SK-N-SH (cell line): ENCODE measurements at regions not wholly inside any gene's neighbourhood (a gene's known extent, or its start where the extent isn't known, plus 50 kb on each side); places are given as distances from the start of the nearest gene placed in this dataset.

Experiments
- CTCF ChIA-PET: fragments of 300-600, 350-600 bp; formaldehyde crosslinking; extraction: SDS; loops from one replicate; lab custom pipeline; 2021; lab: Yijun Ruan, JAX
- POLR2A ChIA-PET: fragments of 350-600 bp; sonication (Branson Sonifier 250); formaldehyde crosslinking; extraction: SDS; loops from one replicate; lab custom pipeline; 2020; ENCODE audit warnings: antibody characterized with exemption, inconsistent platforms; lab: Yijun Ruan, JAX
- DNase-seq: peaks from one replicate; pipeline ENCODE4 v3.0.0; 2012
- H2AFZ ChIP-seq: fragments of 200-600 bp; sonication (generic); 2 replicates; pipeline ENCODE4 v1.8.1; 2016; ENCODE audit warnings: antibody characterized with exemption, mild to moderate bottlenecking, low read depth
- H3F3A ChIP-seq: fragments of 200-600 bp; sonication (generic); replicated peaks from 2 replicates; pipeline ENCODE3; 2016; ENCODE audit warnings: antibody characterized with exemption, mild to moderate bottlenecking; ENCODE audit not compliant: insufficient read depth
- H3K27ac ChIP-seq, 2 experiments: fragments of 200-500 bp in 1 of 2; fragments of 200-600 bp in 1 of 2; sonication (Bioruptor generic) in 1 of 2; sonication (generic), shearing (Covaris generic) in 1 of 2; 2 replicates each; pipeline versions ENCODE4 v1.5.1 to v1.6.1; 2014 to 2016; ENCODE audit warnings: low read depth in 2 of 2, inconsistent platforms in 1 of 2, low read length in 1 of 2, mild to moderate bottlenecking in 1 of 2, mixed read lengths in 1 of 2
- H3K27me3 ChIP-seq: fragments of 200-600 bp; sonication (generic), shearing (Covaris generic); 2 replicates; pipeline ENCODE4 v1.6.1; 2016; ENCODE audit warnings: mixed run types; ENCODE audit not compliant: insufficient read depth
- H3K36me3 ChIP-seq, 2 experiments: fragments of 200-500 bp in 1 of 2; fragments of 200-600 bp in 1 of 2; sonication (Bioruptor generic) in 1 of 2; sonication (generic) in 1 of 2; replicated peaks in 1 of 2; 2 replicates each; pipeline versions ENCODE3 to v1.5.1; 2014 to 2016; ENCODE audit warnings: low read length in 1 of 2, mild to moderate bottlenecking in 1 of 2; ENCODE audit not compliant: insufficient read depth in 2 of 2, control insufficient read depth in 1 of 2
- H3K4me1 ChIP-seq, 2 experiments: fragments of 200-500 bp in 1 of 2; fragments of 200-600 bp in 1 of 2; sonication (Bioruptor generic) in 1 of 2; sonication (generic), shearing (Covaris generic) in 1 of 2; 2 replicates each; pipeline versions ENCODE4 v1.5.1 to v1.6.1; 2014 to 2016; ENCODE audit warnings: low read depth in 1 of 2, low read length in 1 of 2, mixed run types in 1 of 2; ENCODE audit not compliant: insufficient read depth in 2 of 2, control insufficient read depth in 1 of 2
- H3K4me2 ChIP-seq: fragments of 200-600 bp; sonication (generic), shearing (Covaris generic); 2 replicates; pipeline ENCODE4 v1.6.1; 2017; ENCODE audit warnings: mixed run types
- H3K4me3 ChIP-seq, 2 experiments: fragments of 200-500 bp in 1 of 2; fragments of 200-600 bp in 1 of 2; sonication (Bioruptor generic) in 1 of 2; sonication (generic), shearing (Covaris generic) in 1 of 2; 2 replicates each; pipeline versions ENCODE4 v1.5.1 to v1.8.1; 2014 to 2016; ENCODE audit warnings: low read depth in 2 of 2, inconsistent platforms in 1 of 2, low read length in 1 of 2, mild to moderate bottlenecking in 1 of 2, mixed read lengths in 1 of 2, moderate library complexity in 1 of 2
- H3K79me2 ChIP-seq: fragments of 200-600 bp; sonication (generic); 2 replicates; pipeline ENCODE4 v1.8.1; 2017; ENCODE audit warnings: mild to moderate bottlenecking; ENCODE audit not compliant: insufficient read depth
- H3K9ac ChIP-seq: fragments of 200-600 bp; sonication (generic); 2 replicates; pipeline ENCODE4 v1.6.1; 2017; ENCODE audit warnings: mixed run types
- H3K9me2 ChIP-seq: fragments of 200-600 bp; sonication (generic); 2 replicates; pipeline ENCODE4 v1.6.1; 2017; ENCODE audit warnings: mixed run types
- H3K9me3 ChIP-seq: fragments of 200-600 bp; sonication (generic); 2 replicates; pipeline ENCODE4 v1.6.1; 2017; ENCODE audit warnings: mixed run types, mild to moderate bottlenecking, moderate library complexity
- H4K20me1 ChIP-seq: fragments of 200-600 bp; sonication (generic); 2 replicates; pipeline ENCODE4 v1.6.1; 2017; ENCODE audit warnings: mild to moderate bottlenecking, mixed run types; ENCODE audit not compliant: insufficient read depth
- ELF1 ChIP-seq: IDR thresholded peaks from 2 replicates; pipeline ENCODE4 v1.4.0; 2012
- EZH2phosphoT487 ChIP-seq: fragments of 200-600 bp; sonication (generic); IDR thresholded peaks from 2 replicates; pipeline ENCODE4 v1.6.1; 2017; ENCODE audit warnings: low read depth, mixed run types, mild to moderate bottlenecking, antibody characterized with exemption, moderate library complexity, borderline replicate concordance
- GATA2 ChIP-seq: sonication (generic); formaldehyde crosslinking; IDR thresholded peaks from 2 replicates; pipeline ENCODE4 v1.5.0; 2020; ENCODE audit warnings: mild to moderate bottlenecking, missing genetic modification reagents
- JUND ChIP-seq: IDR thresholded peaks from 2 replicates; pipeline ENCODE4 v1.4.0; 2012
- MEF2A ChIP-seq: IDR thresholded peaks from 2 replicates; pipeline ENCODE4 v1.4.0; 2012; ENCODE audit warnings: low read depth, borderline replicate concordance
- NRF1 ChIP-seq: IDR thresholded peaks from 2 replicates; pipeline ENCODE4 v1.6.1; 2012; ENCODE audit warnings: low read depth, mild to moderate bottlenecking, low read length
- POLR2AphosphoS5 ChIP-seq: IDR thresholded peaks from 2 replicates; pipeline ENCODE4 v1.6.1; 2012; ENCODE audit warnings: low read depth, low read length
- RFX5 ChIP-seq: IDR thresholded peaks from 2 replicates; pipeline ENCODE4 v1.6.1; 2012; ENCODE audit warnings: mild to moderate bottlenecking, improper control_type of control experiment, low read length
- SMC3 ChIP-seq: IDR thresholded peaks from 2 replicates; pipeline ENCODE4 v1.6.1; 2012; ENCODE audit warnings: low read depth, low read length, improper control_type of control experiment
- TCF12 ChIP-seq: IDR thresholded peaks from 2 replicates; pipeline ENCODE4 v1.4.0; 2012
- WGBS: methylation state at CpG from one replicate; pipeline ENCODE4 v1.1.6; 2017; ENCODE audit warnings: low lambda C conversion rate; 5-methylcytosine and 5-hydroxymethylcytosine counted together
- TF ChIP-seq, protein P1 (sequence below): fragments of 150-350 bp; IDR thresholded peaks from 2 replicates; pipeline ENCODE4 v1.6.1; 2016; ENCODE audit warnings: mild to moderate bottlenecking, low read depth, low read length
- TF ChIP-seq, protein P2 (sequence below): IDR thresholded peaks from 2 replicates; pipeline ENCODE4 v1.6.1; 2012; ENCODE audit warnings: mild to moderate bottlenecking, low read depth, low read length, moderate library complexity
- TF ChIP-seq, protein P3 (sequence below): IDR thresholded peaks from 2 replicates; pipeline ENCODE4 v1.4.0; 2012; ENCODE audit warnings: low read depth, borderline replicate concordance

DNA sequence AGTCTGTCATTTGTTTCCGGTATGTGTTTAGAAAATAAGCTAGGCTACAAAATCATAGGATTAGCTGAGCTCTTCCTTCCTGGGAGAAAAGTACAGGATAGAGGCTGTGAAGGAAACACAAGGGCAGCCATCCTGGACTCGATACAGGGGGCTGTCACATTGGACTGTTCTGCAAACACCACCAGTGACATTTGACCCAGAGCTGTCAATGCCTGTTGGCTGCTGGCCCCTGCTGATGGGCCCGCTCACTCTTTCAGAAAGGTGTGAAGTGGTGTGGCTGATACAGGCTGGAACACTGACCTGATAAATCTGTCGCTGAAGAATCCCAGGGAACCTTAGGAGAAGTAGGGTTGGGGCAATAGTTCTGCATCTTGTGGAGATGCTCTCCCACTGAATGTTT, 183.1 kb downstream of the RHOU start:
- Histone ChIP-seq H3K9ac (no peak overlapping the region), H3K79me2 (no peaks in the 10 kb centered on the region), H2AFZ (no peak overlapping the region), H3K4me3 (no peak overlapping the region), H3K4me2 (no peak overlapping the region), H3K9me2 (no peaks in the 10 kb centered on the region), H3K4me1 (no peaks in the 10 kb centered on the region), H3K9me3 (no peaks in the 10 kb centered on the region), H3K27ac (no peak overlapping the region), H3K36me3 (no peaks in the 10 kb centered on the region), H3F3A (no peaks in the 10 kb centered on the region), H3K27me3 (no peaks in the 10 kb centered on the region; the same call in 1 of the 2 replicates), H4K20me1 (no peaks in the 10 kb centered on the region)
- 69% methylated on average over 4 of the region's 4 CpGs for WGBS
- TF ChIP-seq ELF1 = no peak
- TF ChIP-seq TCF12 = no peak
- TF ChIP-seq, protein P1, sequence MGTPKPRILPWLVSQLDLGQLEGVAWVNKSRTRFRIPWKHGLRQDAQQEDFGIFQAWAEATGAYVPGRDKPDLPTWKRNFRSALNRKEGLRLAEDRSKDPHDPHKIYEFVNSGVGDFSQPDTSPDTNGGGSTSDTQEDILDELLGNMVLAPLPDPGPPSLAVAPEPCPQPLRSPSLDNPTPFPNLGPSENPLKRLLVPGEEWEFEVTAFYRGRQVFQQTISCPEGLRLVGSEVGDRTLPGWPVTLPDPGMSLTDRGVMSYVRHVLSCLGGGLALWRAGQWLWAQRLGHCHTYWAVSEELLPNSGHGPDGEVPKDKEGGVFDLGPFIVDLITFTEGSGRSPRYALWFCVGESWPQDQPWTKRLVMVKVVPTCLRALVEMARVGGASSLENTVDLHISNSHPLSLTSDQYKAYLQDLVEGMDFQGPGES = no peak
- TF ChIP-seq SMC3 = no peak
- TF ChIP-seq EZH2phosphoT487 = no peak
- TF ChIP-seq, protein P2, sequence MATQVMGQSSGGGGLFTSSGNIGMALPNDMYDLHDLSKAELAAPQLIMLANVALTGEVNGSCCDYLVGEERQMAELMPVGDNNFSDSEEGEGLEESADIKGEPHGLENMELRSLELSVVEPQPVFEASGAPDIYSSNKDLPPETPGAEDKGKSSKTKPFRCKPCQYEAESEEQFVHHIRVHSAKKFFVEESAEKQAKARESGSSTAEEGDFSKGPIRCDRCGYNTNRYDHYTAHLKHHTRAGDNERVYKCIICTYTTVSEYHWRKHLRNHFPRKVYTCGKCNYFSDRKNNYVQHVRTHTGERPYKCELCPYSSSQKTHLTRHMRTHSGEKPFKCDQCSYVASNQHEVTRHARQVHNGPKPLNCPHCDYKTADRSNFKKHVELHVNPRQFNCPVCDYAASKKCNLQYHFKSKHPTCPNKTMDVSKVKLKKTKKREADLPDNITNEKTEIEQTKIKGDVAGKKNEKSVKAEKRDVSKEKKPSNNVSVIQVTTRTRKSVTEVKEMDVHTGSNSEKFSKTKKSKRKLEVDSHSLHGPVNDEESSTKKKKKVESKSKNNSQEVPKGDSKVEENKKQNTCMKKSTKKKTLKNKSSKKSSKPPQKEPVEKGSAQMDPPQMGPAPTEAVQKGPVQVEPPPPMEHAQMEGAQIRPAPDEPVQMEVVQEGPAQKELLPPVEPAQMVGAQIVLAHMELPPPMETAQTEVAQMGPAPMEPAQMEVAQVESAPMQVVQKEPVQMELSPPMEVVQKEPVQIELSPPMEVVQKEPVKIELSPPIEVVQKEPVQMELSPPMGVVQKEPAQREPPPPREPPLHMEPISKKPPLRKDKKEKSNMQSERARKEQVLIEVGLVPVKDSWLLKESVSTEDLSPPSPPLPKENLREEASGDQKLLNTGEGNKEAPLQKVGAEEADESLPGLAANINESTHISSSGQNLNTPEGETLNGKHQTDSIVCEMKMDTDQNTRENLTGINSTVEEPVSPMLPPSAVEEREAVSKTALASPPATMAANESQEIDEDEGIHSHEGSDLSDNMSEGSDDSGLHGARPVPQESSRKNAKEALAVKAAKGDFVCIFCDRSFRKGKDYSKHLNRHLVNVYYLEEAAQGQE = no peak
- TF ChIP-seq NRF1 = no peak
- TF ChIP-seq MEF2A = no peak
- TF ChIP-seq POLR2AphosphoS5 = no peak
- TF ChIP-seq GATA2 (CRISPR knock-in tag) = no peak
- TF ChIP-seq, protein P3, sequence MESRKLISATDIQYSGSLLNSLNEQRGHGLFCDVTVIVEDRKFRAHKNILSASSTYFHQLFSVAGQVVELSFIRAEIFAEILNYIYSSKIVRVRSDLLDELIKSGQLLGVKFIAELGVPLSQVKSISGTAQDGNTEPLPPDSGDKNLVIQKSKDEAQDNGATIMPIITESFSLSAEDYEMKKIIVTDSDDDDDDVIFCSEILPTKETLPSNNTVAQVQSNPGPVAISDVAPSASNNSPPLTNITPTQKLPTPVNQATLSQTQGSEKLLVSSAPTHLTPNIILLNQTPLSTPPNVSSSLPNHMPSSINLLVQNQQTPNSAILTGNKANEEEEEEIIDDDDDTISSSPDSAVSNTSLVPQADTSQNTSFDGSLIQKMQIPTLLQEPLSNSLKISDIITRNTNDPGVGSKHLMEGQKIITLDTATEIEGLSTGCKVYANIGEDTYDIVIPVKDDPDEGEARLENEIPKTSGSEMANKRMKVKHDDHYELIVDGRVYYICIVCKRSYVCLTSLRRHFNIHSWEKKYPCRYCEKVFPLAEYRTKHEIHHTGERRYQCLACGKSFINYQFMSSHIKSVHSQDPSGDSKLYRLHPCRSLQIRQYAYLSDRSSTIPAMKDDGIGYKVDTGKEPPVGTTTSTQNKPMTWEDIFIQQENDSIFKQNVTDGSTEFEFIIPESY = no peak
- TF ChIP-seq JUND = no peak
- TF ChIP-seq RFX5 = no peak
- ChIA-PET POLR2A (no interaction called here), CTCF (no interaction called here)
- no peak for DNase-seq
